Endothelial cell of umbilical vein (primary cell): ENCODE measurements at regions not wholly inside any gene's neighbourhood (a gene's known extent, or its start where the extent isn't known, plus 50 kb on each side); places are given as distances from the start of the nearest gene placed in this dataset.

Source experiments
- BruUV-seq: library from RNA; stranded (reverse); fragments of 400-500 nt; replicated peaks from 2 replicates; lab custom pipeline; 2021; lab: Mats Ljungman, UMichigan
- CTCF ChIA-PET: fragments of 300-600, 350-600 bp; sonication (Branson Sonifier 250); formaldehyde crosslinking; loops from one replicate; lab custom pipeline; 2021; ENCODE audit warnings: antibody characterized with exemption, inconsistent platforms; lab: Charles Lee
- POLR2A ChIA-PET: fragments of 300-600, 350-600 bp; sonication (Branson Sonifier 250); formaldehyde crosslinking; loops from one replicate; lab custom pipeline; 2021; ENCODE audit warnings: antibody characterized with exemption, inconsistent platforms; lab: Charles Lee
- DNase-seq: peaks from one replicate; pipeline ENCODE4 v3.0.0-alpha.2; 2011; ENCODE audit warnings: low read depth, low spot score
- FAIRE-seq: peaks from 2 replicates; lab custom pipeline; 2011; peaks lifted over from hg19 to GRCh38; lab: Jason Lieb, UNC
- H2AFZ ChIP-seq: 2 replicates; pipeline ENCODE4 v1.6.0; 2012; ENCODE audit warnings: low read depth, low read length, control low read depth, inconsistent platforms
- H3K27ac ChIP-seq: 2 replicates; pipeline ENCODE4 v1.5.1; 2011; ENCODE audit warnings: low read depth, mild to moderate bottlenecking, control low read depth, low read length, moderate library complexity; ENCODE audit not compliant: insufficient read depth
- H3K27me3 ChIP-seq, 2 experiments: 2 replicates each; pipeline versions ENCODE4 v1.6.0 to v1.6.1; 2011; ENCODE audit warnings: low read length in 2 of 2, mixed read lengths in 1 of 2; ENCODE audit not compliant: control insufficient read depth in 2 of 2, insufficient read depth in 2 of 2
- H3K36me3 ChIP-seq, 2 experiments: 2 replicates in 1 of 2; 3 replicates in 1 of 2; pipeline ENCODE4 v1.5.1; 2011; ENCODE audit warnings: low read length in 2 of 2, mild to moderate bottlenecking in 1 of 2, moderate library complexity in 1 of 2; ENCODE audit not compliant: control insufficient read depth in 2 of 2, insufficient read depth in 2 of 2; ENCODE audit errors: extremely low read depth in 1 of 2
- H3K4me1 ChIP-seq: 3 replicates; pipeline ENCODE4 v1.5.1; 2011; ENCODE audit warnings: mild to moderate bottlenecking, low read length; ENCODE audit not compliant: control insufficient read depth, insufficient read depth; ENCODE audit errors: extremely low read depth
- H3K4me2 ChIP-seq: 2 replicates; pipeline ENCODE4 v1.6.1; 2011; ENCODE audit warnings: low read length, control low read depth, mixed read lengths; ENCODE audit not compliant: insufficient read depth
- H3K4me3 ChIP-seq, 3 experiments: fragments of 200-600 bp in 1 of 3; sonication (generic), shearing (Covaris generic) in 1 of 3; replicated peaks in 1 of 3; 2 replicates each; pipeline ENCODE4 v1.5.1; 2011 to 2016; ENCODE audit warnings: control low read depth in 3 of 3, low read length in 3 of 3, mild to moderate bottlenecking in 2 of 3, inconsistent platforms in 1 of 3, low read depth in 1 of 3, moderate library complexity in 1 of 3; ENCODE audit not compliant: insufficient read depth in 1 of 3
- H3K79me2 ChIP-seq: 2 replicates; pipeline ENCODE4 v1.6.0; 2012; ENCODE audit warnings: low read length, inconsistent platforms; ENCODE audit not compliant: control insufficient read depth, insufficient read depth
- H3K9ac ChIP-seq: replicated peaks from 2 replicates; pipeline ENCODE3; 2011; ENCODE audit warnings: low read length, control low read depth; ENCODE audit not compliant: insufficient read depth; ENCODE audit errors: extremely low read depth
- H3K9me1 ChIP-seq: replicated peaks from 3 replicates; pipeline ENCODE4 v1.6.0; 2011; ENCODE audit warnings: mild to moderate bottlenecking, low read length; ENCODE audit not compliant: control insufficient read depth, insufficient read depth; ENCODE audit errors: extremely low read depth
- H3K9me3 ChIP-seq: replicated peaks from 2 replicates; pipeline ENCODE4 v1.5.1; 2012; ENCODE audit warnings: low read length, inconsistent platforms; ENCODE audit not compliant: control insufficient read depth, insufficient read depth
- H4K20me1 ChIP-seq: replicated peaks from 2 replicates; pipeline ENCODE3; 2011; ENCODE audit warnings: mild to moderate bottlenecking, low read length; ENCODE audit not compliant: control insufficient read depth, insufficient read depth; ENCODE audit errors: extremely low read depth
- EZH2 ChIP-seq: IDR thresholded peaks from 2 replicates; pipeline ENCODE4 v1.6.1; 2012; ENCODE audit warnings: borderline replicate concordance, low read depth, mild to moderate bottlenecking, moderate library complexity, low read length, inconsistent platforms; ENCODE audit not compliant: severe bottlenecking
- FOS ChIP-seq: IDR thresholded peaks from 2 replicates; pipeline ENCODE4 v1.6.1; 2011; ENCODE audit warnings: mild to moderate bottlenecking, low read length, moderate library complexity, borderline replicate concordance; ENCODE audit not compliant: insufficient read depth
- GATA2 ChIP-seq: IDR thresholded peaks from 2 replicates; pipeline ENCODE4 v1.7.0; 2011; ENCODE audit warnings: low read depth, mild to moderate bottlenecking, moderate library complexity, mixed read lengths, low read length; ENCODE audit not compliant: insufficient read length, insufficient read depth
- JUN ChIP-seq: IDR thresholded peaks from 2 replicates; pipeline ENCODE4 v1.6.1; 2011; ENCODE audit warnings: borderline replicate concordance, low read depth; ENCODE audit not compliant: insufficient read length, insufficient read depth
- MAX ChIP-seq: IDR thresholded peaks from 2 replicates; pipeline ENCODE4 v1.6.1; 2011; ENCODE audit not compliant: insufficient read depth, insufficient read length
- MYC ChIP-seq: IDR thresholded peaks from one replicate; pipeline ENCODE4 v1.6.1; 2011; ENCODE audit warnings: mild to moderate bottlenecking, low read depth, low read length
- POLR2A ChIP-seq: IDR thresholded peaks from 2 replicates; pipeline ENCODE4 v1.6.1; 2012; ENCODE audit warnings: low read depth, mild to moderate bottlenecking, control low read depth, low read length
- POLR2AphosphoS5 ChIP-seq: IDR thresholded peaks from 2 replicates; pipeline ENCODE4 v1.6.1; 2012; ENCODE audit warnings: low read depth, mild to moderate bottlenecking, control low read depth, low read length, moderate library complexity; ENCODE audit not compliant: insufficient read depth
- dilution Hi-C: fragments of 300-500 bp; cut with MboI; formaldehyde crosslinking; loops from one replicate; pipeline ENCODE4 v1.15.0; 2019; ENCODE audit warnings: low sequenced_read_pairs; ENCODE audit not compliant: extremely low pct_ligation_motif_present
- intact Hi-C: fragments of 100-400 bp; cut with micrococcal nuclease; formaldehyde crosslinking; loops from one replicate; pipeline ENCODE4 v1.10.0; 2022
- TF ChIP-seq, protein P1 (sequence below), 2 donors: IDR thresholded peaks; 1 replicate in 1 of 2; 2 replicates in 1 of 2; pipeline ENCODE4 v1.5.1; 2011; ENCODE audit warnings: low read length in 2 of 2, mild to moderate bottlenecking in 2 of 2, moderate library complexity in 2 of 2, control low read depth in 1 of 2, inconsistent platforms in 1 of 2, low read depth in 1 of 2; ENCODE audit not compliant: insufficient read depth in 1 of 2; ENCODE audit errors: extremely low read depth in 1 of 2

DNA sequence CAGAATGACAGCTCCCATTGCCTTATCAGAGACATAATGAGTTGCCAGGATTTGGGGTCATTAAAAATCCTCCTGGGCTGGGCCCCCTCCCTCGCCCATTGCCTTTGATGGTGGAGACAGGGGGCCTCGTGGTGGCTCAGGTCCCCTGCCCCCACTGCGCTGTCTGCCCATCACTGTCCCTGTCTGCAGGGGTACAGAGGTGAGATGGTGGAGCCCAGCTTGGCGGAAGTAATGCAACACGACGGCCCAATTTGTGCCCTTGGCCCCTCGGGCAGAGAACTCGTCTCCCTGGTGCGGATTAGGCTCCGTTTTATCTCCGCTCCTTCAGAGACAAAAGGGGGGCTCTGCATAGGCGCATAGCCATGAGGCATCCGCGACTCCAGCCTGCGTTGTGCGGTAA, 152.4 kb upstream of the UNC5B start:
- Histone ChIP-seq H2AFZ (no peak overlapping the region), H4K20me1 (no peaks in the 10 kb centered on the region), H3K9me3 (no peaks in the 10 kb centered on the region), H3K79me2 (no peaks in the 10 kb centered on the region), H3K4me1 (no peaks in the 10 kb centered on the region), H3K4me2 (no peak overlapping the region), H3K36me3 (no peaks in the 10 kb centered on the region), H3K4me3 (no peak overlapping the region), H3K9me1 (no peaks in the 10 kb centered on the region), H3K9ac (no peak overlapping the region), H3K27ac (no peak overlapping the region), H3K27me3 (peaks cover 0 to 2% of the 10 kb centered on the region in 2 experiments)
- intact Hi-C loops (loop anchor here (10.0 kb wide), 2 partner anchors 135 to 145 kb away; no protein-coding TSS in a partner anchor), dilution Hi-C loops (no loop called here)
- DNase-seq (no peak), FAIRE-seq (no peak)
- POLR2A ChIA-PET, result no interaction called here
- no TSS peak for BruUV-seq
- CTCF ChIA-PET, result interaction anchor here (0.8 to 1.9 kb wide), 3 partner anchors 10 to 157 kb away, joined by 3 to 8 read pairs (median 5); no protein-coding TSS in a partner anchor
- TF ChIP-seq FOS (no peak), GATA2 (no peak), MYC (no peak), JUN (no peak), MAX (no peak)

GRCh38 chr10:71060476-71061426, 151.6 kb upstream of the UNC5B start:
- Histone ChIP-seq H3K4me1 (no peaks in the 10 kb centered on the region), H3K4me3 (no peak overlapping the region), H3K9me1 (no peaks in the 10 kb centered on the region), H3K79me2 (no peaks in the 10 kb centered on the region), H3K27me3 (peaks cover 0 to 2% of the 10 kb centered on the region in 2 experiments), H3K4me2 (no peak overlapping the region), H3K9ac (no peak overlapping the region), H3K27ac (no peak overlapping the region), H2AFZ (no peak overlapping the region), H4K20me1 (no peaks in the 10 kb centered on the region), H3K36me3 (no peaks in the 10 kb centered on the region), H3K9me3 (no peaks in the 10 kb centered on the region)
- ChIA-PET POLR2A (no interaction called here), CTCF (interaction anchor here (0.8 to 1.9 kb wide), 4 partner anchors 8 to 209 kb away, joined by 3 to 8 read pairs (median 5); no protein-coding TSS in a partner anchor)
- BruUV-seq, result no TSS peak
- no peak for TF ChIP-seq MYC
- no peak for TF ChIP-seq EZH2
- no peak for TF ChIP-seq FOS
- TF ChIP-seq MAX, result no peak
- TF ChIP-seq, protein P1, sequence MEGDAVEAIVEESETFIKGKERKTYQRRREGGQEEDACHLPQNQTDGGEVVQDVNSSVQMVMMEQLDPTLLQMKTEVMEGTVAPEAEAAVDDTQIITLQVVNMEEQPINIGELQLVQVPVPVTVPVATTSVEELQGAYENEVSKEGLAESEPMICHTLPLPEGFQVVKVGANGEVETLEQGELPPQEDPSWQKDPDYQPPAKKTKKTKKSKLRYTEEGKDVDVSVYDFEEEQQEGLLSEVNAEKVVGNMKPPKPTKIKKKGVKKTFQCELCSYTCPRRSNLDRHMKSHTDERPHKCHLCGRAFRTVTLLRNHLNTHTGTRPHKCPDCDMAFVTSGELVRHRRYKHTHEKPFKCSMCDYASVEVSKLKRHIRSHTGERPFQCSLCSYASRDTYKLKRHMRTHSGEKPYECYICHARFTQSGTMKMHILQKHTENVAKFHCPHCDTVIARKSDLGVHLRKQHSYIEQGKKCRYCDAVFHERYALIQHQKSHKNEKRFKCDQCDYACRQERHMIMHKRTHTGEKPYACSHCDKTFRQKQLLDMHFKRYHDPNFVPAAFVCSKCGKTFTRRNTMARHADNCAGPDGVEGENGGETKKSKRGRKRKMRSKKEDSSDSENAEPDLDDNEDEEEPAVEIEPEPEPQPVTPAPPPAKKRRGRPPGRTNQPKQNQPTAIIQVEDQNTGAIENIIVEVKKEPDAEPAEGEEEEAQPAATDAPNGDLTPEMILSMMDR (IDR thresholded peaks at IDR 0.05; ENCODE audit: extremely low read depth in 1 of 2, insufficient read depth in 1 of 2, low read depth in 1 of 2, low read length in 2 of 2), result no peak
- no peak for TF ChIP-seq POLR2A
- no peak for TF ChIP-seq POLR2AphosphoS5
- TF ChIP-seq GATA2, result no peak
- TF ChIP-seq JUN, result no peak
- DNase-seq (no peak), FAIRE-seq (no peak)
- dilution Hi-C loops (no loop called here), intact Hi-C loops (loop anchor here (10.0 kb wide), 2 partner anchors 136 to 144 kb away; no protein-coding TSS in a partner anchor)
